WTC11 (cell line): ENCODE measurements at regions not wholly inside any gene's neighbourhood (a gene's known extent, or its start where the extent isn't known, plus 50 kb on each side); places are given as distances from the start of the nearest gene placed in this dataset.

ENCODE experiments used
- ATAC-seq: fragments of 200-7000 bp; cut with Tn5 transposase; 2 replicates; pipeline ENCODE4 v1.10.0; 2021; ENCODE audit warnings: mild to moderate bottlenecking, moderate library complexity
- CTCF ChIA-PET: fragments of 300-600 bp; sonication (Branson Sonifier 250); formaldehyde crosslinking; loops from one replicate; lab custom pipeline; 2021; ENCODE audit warnings: antibody characterized with exemption; lab: Charles Lee
- POLR2A ChIA-PET: fragments of 350-600 bp; sonication (Branson Sonifier 250); formaldehyde crosslinking; loops from one replicate; lab custom pipeline; 2021; ENCODE audit warnings: antibody characterized with exemption; lab: Charles Lee
- DNase-seq: peaks from one replicate; pipeline ENCODE4 v3.0.0; 2021; ENCODE audit warnings: low spot score
- H3K27ac Mint-ChIP-seq: 2 replicates; pipeline ENCODE4 v1.8.0; 2021; ENCODE audit warnings: mixed read lengths
- H3K27me3 Mint-ChIP-seq: 2 replicates; pipeline ENCODE4 v1.8.0; 2021; ENCODE audit warnings: low read depth, mild to moderate bottlenecking, moderate library complexity, mixed read lengths
- H3K36me3 Mint-ChIP-seq: 2 replicates; pipeline ENCODE4 v1.8.0; 2021; ENCODE audit warnings: mixed read lengths
- H3K4me1 Mint-ChIP-seq: 2 replicates; pipeline ENCODE4 v1.8.0; 2022; ENCODE audit warnings: mixed read lengths
- H3K4me3 Mint-ChIP-seq: 2 replicates; pipeline ENCODE4 v1.8.0; 2021; ENCODE audit warnings: mild to moderate bottlenecking, moderate library complexity, mixed read lengths
- H3K9me3 Mint-ChIP-seq: 2 replicates; pipeline ENCODE4 v1.8.0; 2021; ENCODE audit warnings: mixed read lengths
- CBFB ChIP-seq: sonication (generic); formaldehyde crosslinking; IDR thresholded peaks from 2 replicates; pipeline ENCODE4 v1.8.1; 2022; ENCODE audit warnings: mild to moderate bottlenecking, low read depth, missing genetic modification reagents
- CDX4 ChIP-seq: fragments of 250-450 bp; sonication (Bioruptor Pico); IDR thresholded peaks from 2 replicates; pipeline ENCODE4 v1.9.0; 2021; ENCODE audit warnings: moderate library complexity, mild to moderate bottlenecking, inconsistent platforms, borderline replicate concordance
- CTCF ChIP-seq: fragments of 200-600 bp; IDR thresholded peaks from 2 replicates; pipeline ENCODE4 v1.8.0; 2022; ENCODE audit warnings: antibody characterized with exemption
- EMX1 ChIP-seq: fragments of 250-450 bp; sonication (Bioruptor Pico); IDR thresholded peaks from 2 replicates; pipeline ENCODE4 v1.8.0; 2021; ENCODE audit warnings: mild to moderate bottlenecking
- ETV6 ChIP-seq: sonication (generic); formaldehyde crosslinking; IDR thresholded peaks from 2 replicates; pipeline ENCODE4 v1.8.1; 2022; ENCODE audit warnings: mild to moderate bottlenecking, missing genetic modification reagents
- FOXK1 ChIP-seq: sonication (generic); formaldehyde crosslinking; IDR thresholded peaks from 2 replicates; pipeline ENCODE4 v1.8.0; 2022; ENCODE audit warnings: mild to moderate bottlenecking, moderate library complexity, missing genetic modification reagents
- IRF2 ChIP-seq: sonication (generic); formaldehyde crosslinking; IDR thresholded peaks from 2 replicates; pipeline ENCODE4 v1.8.0; 2022; ENCODE audit warnings: low read depth, missing genetic modification reagents, borderline replicate concordance
- PREB ChIP-seq: sonication (generic); formaldehyde crosslinking; IDR thresholded peaks from 2 replicates; pipeline ENCODE4 v1.8.1; 2022; ENCODE audit warnings: mild to moderate bottlenecking, missing genetic modification reagents, moderate library complexity, borderline replicate concordance
- STAT6 ChIP-seq: sonication (generic); formaldehyde crosslinking; conservative IDR thresholded peaks from 2 replicates; pipeline ENCODE4 v1.8.1; 2023; ENCODE audit warnings: mild to moderate bottlenecking, low read depth, missing genetic modification reagents, moderate library complexity
- TEAD4 ChIP-seq: sonication (generic); formaldehyde crosslinking; IDR thresholded peaks from 2 replicates; pipeline ENCODE4 v1.8.0; 2022; ENCODE audit warnings: mild to moderate bottlenecking, missing genetic modification reagents
- ZNF121 ChIP-seq: sonication (generic); formaldehyde crosslinking; IDR thresholded peaks from 2 replicates; pipeline ENCODE4 v1.8.0; 2023; ENCODE audit warnings: missing genetic modification reagents
- ZNF281 ChIP-seq: sonication (generic); formaldehyde crosslinking; IDR thresholded peaks from 2 replicates; pipeline ENCODE4 v1.8.0; 2023; ENCODE audit warnings: mild to moderate bottlenecking, missing genetic modification reagents
- ZNF396 ChIP-seq: fragments of 250-450 bp; sonication (Bioruptor Pico); IDR thresholded peaks from 2 replicates; pipeline ENCODE4 v1.8.0; 2021; ENCODE audit warnings: mild to moderate bottlenecking, moderate library complexity, borderline replicate concordance
- ZNF532 ChIP-seq: fragments of 250-450 bp; sonication (Bioruptor Pico); IDR thresholded peaks from 2 replicates; pipeline ENCODE4 v1.9.0; 2021; ENCODE audit warnings: mild to moderate bottlenecking, borderline replicate concordance

- no peak for TF ChIP-seq CTCF
- no peak for TF ChIP-seq ZNF281 (CRISPR knock-in tag)
- TF ChIP-seq CDX4: no peak
- TF ChIP-seq ZNF121 (CRISPR knock-in tag): no peak
- TF ChIP-seq TEAD4 (CRISPR knock-in tag): no peak
- TF ChIP-seq STAT6 (CRISPR knock-in tag): no peak
- TF ChIP-seq FOXK1: no peak
- TF ChIP-seq ETV6 (CRISPR knock-in tag): no peak
- TF ChIP-seq EMX1 (CRISPR knock-in tag): no peak
- no peak for TF ChIP-seq IRF2 (CRISPR knock-in tag)
- no peak for TF ChIP-seq CBFB (CRISPR knock-in tag)
- peaks cover 25% of the 10 kb centered on the region for H3K4me1 Mint-ChIP-seq
- H3K36me3 Mint-ChIP-seq: no peaks in the 10 kb centered on the region
- POLR2A ChIA-PET: no interaction called here
- no peak overlapping the region for H3K27ac Mint-ChIP-seq
- H3K9me3 Mint-ChIP-seq: no peaks in the 10 kb centered on the region
- ATAC-seq (no peak), DNase-seq (no peak)
- CTCF ChIA-PET: no interaction called here
- no peak overlapping the region for H3K4me3 Mint-ChIP-seq
- no peaks in the 10 kb centered on the region for H3K27me3 Mint-ChIP-seq
Measured at GRCh38 chr2:150136893-150137292, 350.6 kb downstream of the RND3 start.

- POLR2A ChIA-PET: no interaction called here
- H3K4me3 Mint-ChIP-seq: no peak overlapping the region
- H3K27me3 Mint-ChIP-seq: no peaks in the 10 kb centered on the region
- H3K36me3 Mint-ChIP-seq: no peaks in the 10 kb centered on the region
- ATAC-seq: no peak
- no peak overlapping the region for H3K27ac Mint-ChIP-seq
- H3K9me3 Mint-ChIP-seq: no peaks in the 10 kb centered on the region
- no peak for DNase-seq
- CTCF ChIA-PET: no interaction called here
- peaks cover 25% of the 10 kb centered on the region for H3K4me1 Mint-ChIP-seq
- TF ChIP-seq ZNF281 (CRISPR knock-in tag) (no peak), ZNF532 (no peak), PREB (CRISPR knock-in tag) (no peak), ZNF396 (CRISPR knock-in tag) (no peak), STAT6 (CRISPR knock-in tag) (no peak), ETV6 (CRISPR knock-in tag) (no peak)
Measured at GRCh38 chr2:150136401-150136800, 351.1 kb downstream of the RND3 start.
